Type B pancreatic cell (in vitro differentiated cells): ENCODE measurements at regions not wholly inside any gene's neighbourhood (a gene's known extent, or its start where the extent isn't known, plus 50 kb on each side); places are given as distances from the start of the nearest gene placed in this dataset.

Experiments
- DNase-seq: peaks from one replicate; pipeline ENCODE4 v3.0.0; 2021; ENCODE audit warnings: mixed read lengths; ENCODE audit not compliant: unreplicated experiment; ENCODE audit errors: extremely low spot score
- H3K27ac Mint-ChIP-seq: 2 replicates; pipeline ENCODE4 v1.8.0; 2021; ENCODE audit warnings: mild to moderate bottlenecking, mixed read lengths
- H3K27me3 Mint-ChIP-seq: 2 replicates; pipeline ENCODE4 v1.8.0; 2021; ENCODE audit warnings: mixed read lengths
- H3K36me3 Mint-ChIP-seq: 2 replicates; pipeline ENCODE4 v1.8.0; 2021; ENCODE audit warnings: mixed read lengths
- H3K4me1 Mint-ChIP-seq: one replicate; pipeline ENCODE4 v1.8.0; 2021; ENCODE audit warnings: mixed read lengths; ENCODE audit not compliant: unreplicated experiment
- H3K4me3 Mint-ChIP-seq: 2 replicates; pipeline ENCODE4 v1.8.0; 2021; ENCODE audit warnings: mild to moderate bottlenecking, mixed read lengths
- H3K9me3 Mint-ChIP-seq: 2 replicates; pipeline ENCODE4 v1.8.0; 2021; ENCODE audit warnings: mixed read lengths
- CTCF ChIP-seq: fragments of 200-600 bp; sonication (generic); conservative IDR thresholded peaks from 2 replicates; pipeline ENCODE4 v1.5.0; 2021; ENCODE audit warnings: antibody characterized with exemption, mild to moderate bottlenecking

GRCh38 chr1:162985816-162986435 is 83.2 kb upstream of the RGS4 start:
- Mint-ChIP-seq H3K27ac (no peak overlapping the region), H3K4me3 (no peak overlapping the region)
- TF ChIP-seq CTCF: no peak

GRCh38 chr1:162984699-162985098 is 84.5 kb upstream of the RGS4 start:
- no peaks in the 10 kb centered on the region for H3K36me3 Mint-ChIP-seq

More at GRCh38 chr1:162985816-162986435, 83.2 kb upstream of the RGS4 start:
- Mint-ChIP-seq H3K9me3 (no peaks in the 10 kb centered on the region), H3K27me3 (no peaks in the 10 kb centered on the region), H3K36me3 (no peaks in the 10 kb centered on the region), H3K4me1 (no peaks in the 10 kb centered on the region)
- DNase-seq: no peak

DNA sequence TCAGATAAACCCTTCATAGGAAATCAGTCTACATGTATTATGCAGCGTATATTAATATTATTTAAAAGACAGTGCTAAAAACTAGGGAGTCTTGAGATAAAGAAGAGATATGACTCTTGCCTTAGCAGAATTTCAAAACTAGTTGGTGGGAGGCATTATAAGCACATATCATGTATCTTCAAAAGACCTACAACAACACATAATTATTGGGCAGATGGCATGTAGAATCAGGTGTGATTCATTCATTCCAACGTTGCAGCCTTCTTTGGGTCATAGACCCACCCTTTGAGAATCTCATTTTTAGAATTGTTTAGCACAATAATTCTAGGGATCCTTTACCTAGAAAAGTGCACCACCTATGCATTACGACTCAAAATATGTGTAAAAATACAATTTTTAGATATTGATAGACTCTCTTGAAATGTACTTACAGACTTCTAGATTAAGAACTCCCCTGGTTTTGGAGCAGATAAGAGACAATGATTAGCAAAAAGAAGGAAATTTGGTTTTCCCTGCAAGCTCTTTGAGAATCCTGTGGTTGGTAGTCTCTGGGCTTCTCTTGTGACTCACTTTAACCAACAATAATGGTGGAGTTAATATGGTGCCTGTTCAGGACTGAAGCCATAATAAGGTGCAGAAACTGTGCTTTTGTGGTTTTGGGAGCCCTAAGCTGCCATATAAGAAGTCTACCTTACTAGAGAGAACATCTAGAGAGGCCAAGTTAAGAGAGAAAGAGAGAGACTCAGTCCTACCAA is 85.3 kb upstream of the RGS4 start:
- Mint-ChIP-seq H3K4me1 (no peaks in the 10 kb centered on the region), H3K27me3 (no peaks in the 10 kb centered on the region), H3K36me3 (no peaks in the 10 kb centered on the region), H3K9me3 (no peaks in the 10 kb centered on the region), H3K27ac (no peak overlapping the region), H3K4me3 (no peak overlapping the region)
- DNase-seq: no peak
- no peak for TF ChIP-seq CTCF

More at GRCh38 chr1:162984699-162985098, 84.5 kb upstream of the RGS4 start:
- no peak for TF ChIP-seq CTCF
- H3K27ac Mint-ChIP-seq: no peak overlapping the region
- DNase-seq: no peak
- H3K9me3 Mint-ChIP-seq: no peaks in the 10 kb centered on the region
- no peaks in the 10 kb centered on the region for H3K27me3 Mint-ChIP-seq
- H3K4me3 Mint-ChIP-seq: no peak overlapping the region
- no peaks in the 10 kb centered on the region for H3K4me1 Mint-ChIP-seq

DNA sequence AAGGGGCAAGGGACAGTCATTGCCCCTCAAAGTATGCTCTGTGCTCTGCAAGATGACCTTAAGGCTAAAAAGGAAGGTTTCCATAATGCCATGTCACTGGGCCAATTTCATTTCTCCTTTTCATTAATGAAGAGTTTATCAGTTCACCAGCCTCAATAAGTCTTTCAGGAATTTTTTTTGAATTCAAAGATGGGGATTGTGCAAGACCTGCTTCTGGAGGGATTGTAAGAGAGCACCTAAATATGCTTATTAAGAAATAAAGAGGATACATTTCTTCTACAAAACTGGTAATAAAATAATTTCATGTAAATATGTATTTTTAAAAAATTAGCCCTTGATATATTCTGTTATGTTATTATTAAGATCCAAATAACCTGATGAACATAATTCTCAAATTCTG is 86.8 kb upstream of the RGS4 start:
- H3K9me3 Mint-ChIP-seq: no peaks in the 10 kb centered on the region
- H3K36me3 Mint-ChIP-seq: no peaks in the 10 kb centered on the region
- H3K4me1 Mint-ChIP-seq: peaks cover 5% of the 10 kb centered on the region
- no peak for DNase-seq
- TF ChIP-seq CTCF: no peak
- H3K4me3 Mint-ChIP-seq: no peak overlapping the region
- no peak overlapping the region for H3K27ac Mint-ChIP-seq
- H3K27me3 Mint-ChIP-seq: no peaks in the 10 kb centered on the region

- Mint-ChIP-seq H3K27ac (no peak overlapping the region), H3K4me1 (peaks cover 5% of the 10 kb centered on the region), H3K9me3 (peaks cover 5% of the 10 kb centered on the region), H3K27me3 (no peaks in the 10 kb centered on the region), H3K36me3 (no peaks in the 10 kb centered on the region), H3K4me3 (no peak overlapping the region)
- DNase-seq: no peak
- TF ChIP-seq CTCF: no peak
Measured at GRCh38 chr1:162977944-162978568, 91.1 kb upstream of the RGS4 start.
